ENCODE measurements at regions not wholly inside any gene's neighbourhood (a gene's known extent, or its start where the extent isn't known, plus 50 kb on each side); places are given as distances from the start of the nearest gene placed in this dataset.

- Histone ChIP-seq H3K9me3 (no peaks in the 10 kb centered on the region), H3K36me3 (no peaks in the 10 kb centered on the region), H3K4me1 (no peaks in the 10 kb centered on the region), H3K27ac (no peak overlapping the region), H3K4me3 (no peak overlapping the region), H3K27me3 (no peaks in the 10 kb centered on the region)
- TF ChIP-seq POLR2AphosphoS5 (IDR thresholded peaks at IDR 0.05), result no peak
- no peak for TF ChIP-seq POLR2A (IDR thresholded peaks at IDR 0.05)
- no peak for TF ChIP-seq CTCF (IDR thresholded peaks at IDR 0.05)
- intact Hi-C loops (cut with DNase I; ENCODE audit: low total_unique reads), result no loop called here
- no peak for DNase-seq (ENCODE audit: low spot score in 2 of 2)
Observed at GRCh38 chr4:132504438-132504837, 644.7 kb upstream of the PCDH10 start.

GRCh38 chr4:132506568-132506967 lies 642.5 kb upstream of the PCDH10 start:
- Histone ChIP-seq H3K36me3 (no peaks in the 10 kb centered on the region), H3K27me3 (no peaks in the 10 kb centered on the region), H3K4me1 (no peaks in the 10 kb centered on the region), H3K4me3 (no peak overlapping the region), H3K9me3 (no peaks in the 10 kb centered on the region), H3K27ac (no peak overlapping the region)
- DNase-seq (ENCODE audit: low spot score in 2 of 2), result no peak
- intact Hi-C loops (cut with DNase I; ENCODE audit: low total_unique reads), result no loop called here
- no peak for TF ChIP-seq POLR2AphosphoS5 (IDR thresholded peaks at IDR 0.05)
- TF ChIP-seq POLR2A (IDR thresholded peaks at IDR 0.05), result no peak
- TF ChIP-seq CTCF (IDR thresholded peaks at IDR 0.05), result no peak

GRCh38 chr4:132513491-132513890 lies 635.6 kb upstream of the PCDH10 start:
- Histone ChIP-seq H3K36me3 (no peaks in the 10 kb centered on the region), H3K4me1 (no peaks in the 10 kb centered on the region), H3K27me3 (no peaks in the 10 kb centered on the region), H3K9me3 (no peaks in the 10 kb centered on the region), H3K4me3 (no peak overlapping the region), H3K27ac (no peak overlapping the region)
- no peak for DNase-seq (ENCODE audit: low spot score in 2 of 2)
- intact Hi-C loops (cut with DNase I; ENCODE audit: low total_unique reads), result no loop called here
- no peak for TF ChIP-seq POLR2A (IDR thresholded peaks at IDR 0.05)

DNA sequence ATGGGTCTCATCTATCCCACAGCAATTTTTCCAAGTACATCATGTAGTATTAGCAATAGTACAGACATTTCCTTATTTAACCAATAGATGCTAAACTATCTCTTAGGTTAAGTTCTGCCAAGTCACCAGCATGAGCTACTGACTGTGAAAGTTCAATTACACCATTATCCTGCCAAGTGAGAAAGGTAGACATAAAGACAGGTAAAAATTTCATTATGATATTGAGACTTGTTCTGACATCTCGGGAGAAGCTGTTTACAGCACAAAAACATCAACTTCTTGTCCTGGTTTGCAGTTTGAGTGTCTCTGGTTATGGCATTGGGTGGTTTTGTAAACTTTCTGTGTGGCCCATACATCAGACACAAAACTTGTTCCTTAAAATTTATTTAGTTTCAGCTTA lies 622.4 kb upstream of the PCDH10 start:
- H3K27ac ChIP-seq, result no peak overlapping the region
- H3K36me3 ChIP-seq, result no peaks in the 10 kb centered on the region

DNA sequence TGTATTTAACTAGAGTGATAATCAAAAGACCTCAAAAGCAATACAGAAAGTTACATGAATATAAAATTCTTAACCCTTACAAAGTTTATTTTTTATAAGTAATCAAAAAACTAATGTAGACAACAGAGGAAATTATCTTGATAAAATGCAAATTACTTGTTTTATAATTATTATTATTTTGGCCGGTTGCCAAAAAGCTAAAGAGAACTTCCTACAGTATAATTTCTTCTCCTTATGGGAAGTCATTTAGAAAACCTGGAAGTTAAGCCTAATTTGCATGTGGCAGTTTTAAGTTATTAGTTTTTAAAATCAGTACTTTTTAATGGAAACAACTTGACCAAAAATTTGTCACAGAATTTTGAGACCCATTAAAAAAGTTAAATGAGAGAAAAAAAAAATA lies 621.3 kb upstream of the PCDH10 start:
- no peak for DNase-seq (ENCODE audit: low spot score in 2 of 2)
- Histone ChIP-seq H3K36me3 (no peaks in the 10 kb centered on the region), H3K9me3 (no peaks in the 10 kb centered on the region), H3K27ac (no peak overlapping the region), H3K27me3 (no peaks in the 10 kb centered on the region), H3K4me3 (no peak overlapping the region), H3K4me1 (no peaks in the 10 kb centered on the region)
- intact Hi-C loops (cut with DNase I; ENCODE audit: low total_unique reads), result no loop called here
- TF ChIP-seq CTCF (IDR thresholded peaks at IDR 0.05) (no peak), POLR2A (IDR thresholded peaks at IDR 0.05) (no peak), POLR2AphosphoS5 (IDR thresholded peaks at IDR 0.05) (no peak)

More for the DNA sequence above, 622.4 kb upstream of the PCDH10 start:
- Histone ChIP-seq H3K27me3 (no peaks in the 10 kb centered on the region), H3K4me1 (no peaks in the 10 kb centered on the region), H3K4me3 (no peak overlapping the region), H3K9me3 (no peaks in the 10 kb centered on the region)
- no peak for DNase-seq (ENCODE audit: low spot score in 2 of 2)
- TF ChIP-seq CTCF (IDR thresholded peaks at IDR 0.05) (no peak), POLR2A (IDR thresholded peaks at IDR 0.05) (no peak), POLR2AphosphoS5 (IDR thresholded peaks at IDR 0.05) (no peak)
- intact Hi-C loops (cut with DNase I; ENCODE audit: low total_unique reads), result no loop called here

DNA sequence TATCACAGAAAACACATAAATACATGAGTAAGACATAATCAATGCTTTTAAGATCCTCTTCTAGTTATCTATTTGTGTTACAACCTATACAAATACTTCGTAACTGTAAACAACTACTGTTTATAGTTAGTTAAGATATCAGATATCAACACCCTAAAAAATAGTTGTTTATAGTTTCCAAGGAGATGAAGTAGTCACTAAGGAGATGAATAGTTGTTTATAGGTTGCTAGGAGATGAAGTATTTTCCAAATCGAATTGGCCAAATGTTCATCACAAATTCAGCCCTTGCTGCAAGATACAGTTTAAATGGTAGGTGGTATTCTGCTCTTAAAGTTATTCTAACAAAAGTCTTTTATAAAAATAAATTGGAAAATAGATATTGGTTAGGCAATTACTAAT lies 618.2 kb upstream of the PCDH10 start:
- Histone ChIP-seq H3K9me3 (no peaks in the 10 kb centered on the region), H3K27ac (no peak overlapping the region), H3K27me3 (no peaks in the 10 kb centered on the region), H3K4me3 (no peak overlapping the region), H3K36me3 (no peaks in the 10 kb centered on the region), H3K4me1 (no peaks in the 10 kb centered on the region)
- DNase-seq (ENCODE audit: low spot score in 2 of 2), result no peak
- intact Hi-C loops (cut with DNase I; ENCODE audit: low total_unique reads), result no loop called here
- TF ChIP-seq CTCF (IDR thresholded peaks at IDR 0.05) (no peak), POLR2A (IDR thresholded peaks at IDR 0.05) (no peak), POLR2AphosphoS5 (IDR thresholded peaks at IDR 0.05) (no peak)

Measured in breast epithelium (tissue), 4 donors.